Loucy (cell line): ENCODE measurements at regions not wholly inside any gene's neighbourhood (a gene's known extent, or its start where the extent isn't known, plus 50 kb on each side); places are given as distances from the start of the nearest gene placed in this dataset.

Source experiments
- H2AFZ ChIP-seq: fragments of 200-600 bp; sonication (generic); 2 replicates; pipeline ENCODE4 v1.6.0; 2016; ENCODE audit warnings: antibody characterized with exemption, mild to moderate bottlenecking, low read length, moderate library complexity
- H3F3A ChIP-seq: fragments of 200-600 bp; 2 replicates; pipeline ENCODE4 v1.6.0; 2016; ENCODE audit warnings: antibody characterized with exemption, low read depth, mild to moderate bottlenecking
- H3K27me3 ChIP-seq: fragments of 200-600 bp; sonication (generic); 2 replicates; pipeline ENCODE4 v1.6.1; 2014; ENCODE audit warnings: low read length, mild to moderate bottlenecking; ENCODE audit not compliant: insufficient read depth, poor library complexity, severe bottlenecking
- H3K36me3 ChIP-seq: fragments of 200-600 bp; sonication (generic); 2 replicates; pipeline ENCODE4 v1.6.1; 2016; ENCODE audit warnings: low read length; ENCODE audit not compliant: insufficient read depth
- H3K4me1 ChIP-seq: fragments of 200-600 bp; sonication (generic); 2 replicates; pipeline ENCODE4 v1.5.1; 2014; ENCODE audit warnings: low read length, mild to moderate bottlenecking; ENCODE audit not compliant: insufficient read depth, poor library complexity, severe bottlenecking
- H3K4me2 ChIP-seq: fragments of 200-600 bp; sonication (generic); 2 replicates; pipeline ENCODE4 v1.6.0; 2014; ENCODE audit warnings: antibody characterized with exemption, low read length, low read depth, mild to moderate bottlenecking; ENCODE audit not compliant: poor library complexity, severe bottlenecking
- H3K4me3 ChIP-seq: fragments of 200-600 bp; sonication (generic); 2 replicates; pipeline ENCODE4 v1.5.1; 2014; ENCODE audit warnings: low read length, mild to moderate bottlenecking, mixed read lengths; ENCODE audit not compliant: poor library complexity, severe bottlenecking
- H3K79me2 ChIP-seq: fragments of 200-600 bp; sonication (generic); 2 replicates; pipeline ENCODE4 v1.6.1; 2014; ENCODE audit warnings: low read length; ENCODE audit not compliant: insufficient read depth
- H3K9ac ChIP-seq: fragments of 200-600 bp; sonication (generic); 2 replicates; pipeline ENCODE4 v1.6.0; 2014; ENCODE audit warnings: mild to moderate bottlenecking, low read depth, low read length, moderate library complexity; ENCODE audit not compliant: poor library complexity, severe bottlenecking
- H3K9me2 ChIP-seq: fragments of 200-600 bp; sonication (generic); replicated peaks from 2 replicates; pipeline ENCODE4 v1.6.1; 2016; ENCODE audit warnings: low read depth, low read length, mixed read lengths
- H3K9me3 ChIP-seq: fragments of 200-600 bp; sonication (generic); 2 replicates; pipeline ENCODE4 v1.6.1; 2014; ENCODE audit warnings: mild to moderate bottlenecking, antibody characterized with exemption, low read length, low read depth; ENCODE audit not compliant: insufficient read depth
- H4K20me1 ChIP-seq: fragments of 200-600 bp; sonication (generic); 2 replicates; pipeline ENCODE4 v1.6.0; 2014; ENCODE audit warnings: antibody characterized with exemption, low read length, mild to moderate bottlenecking; ENCODE audit not compliant: insufficient read depth, poor library complexity, severe bottlenecking
- CTCF ChIP-seq: fragments of 200-600 bp; sonication (generic); conservative IDR thresholded peaks from 2 replicates; pipeline ENCODE4 v1.5.1; 2014; ENCODE audit warnings: mild to moderate bottlenecking, antibody characterized with exemption, low read length
- EZH2phosphoT487 ChIP-seq: fragments of 200-600 bp; IDR thresholded peaks from 2 replicates; pipeline ENCODE4 v1.6.1; 2018; ENCODE audit warnings: antibody characterized with exemption, mild to moderate bottlenecking, moderate library complexity, borderline replicate concordance

- Histone ChIP-seq H3K79me2 (no peaks in the 10 kb centered on the region), H3F3A (no peaks in the 10 kb centered on the region), H3K27me3 (no peaks in the 10 kb centered on the region), H3K4me1 (no peaks in the 10 kb centered on the region), H3K4me2 (no peak overlapping the region), H3K9me2 (no peaks in the 10 kb centered on the region), H2AFZ (no peak overlapping the region), H3K36me3 (no peaks in the 10 kb centered on the region), H4K20me1 (no peaks in the 10 kb centered on the region), H3K9ac (no peak overlapping the region), H3K4me3 (no peak overlapping the region), H3K9me3 (no peaks in the 10 kb centered on the region)
- no peak for TF ChIP-seq EZH2phosphoT487
- no peak for TF ChIP-seq CTCF
Observed at GRCh38 chr2:14079576-14079975, 552.9 kb upstream of the LRATD1 start.

DNA sequence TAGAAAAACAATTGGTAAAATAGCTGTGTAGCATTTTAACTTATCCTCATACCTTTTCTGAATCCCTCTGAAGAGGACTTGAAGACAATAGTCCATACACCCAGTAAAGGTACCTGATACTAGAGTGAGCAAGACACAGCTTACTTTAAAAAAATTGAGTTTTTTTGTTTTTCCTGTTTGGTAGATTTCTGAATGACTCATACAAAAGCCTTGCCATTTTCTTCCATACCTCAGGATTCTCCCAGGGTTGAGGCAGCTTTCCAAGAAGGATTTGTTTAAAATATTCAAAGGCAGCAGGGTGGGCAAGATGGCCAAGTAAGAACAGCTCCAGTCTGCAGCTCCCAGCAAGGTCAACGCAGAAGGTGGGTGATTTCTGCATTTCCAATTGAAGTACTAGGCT lies 551.0 kb upstream of the LRATD1 start:
- H3K4me1 ChIP-seq: no peaks in the 10 kb centered on the region
- H3K4me3 ChIP-seq: no peak overlapping the region
- H3K9me3 ChIP-seq: no peaks in the 10 kb centered on the region
- no peaks in the 10 kb centered on the region for H3K27me3 ChIP-seq
- H4K20me1 ChIP-seq: no peaks in the 10 kb centered on the region
- no peaks in the 10 kb centered on the region for H3F3A ChIP-seq
- no peak overlapping the region for H3K9ac ChIP-seq
- TF ChIP-seq EZH2phosphoT487 (no peak), CTCF (no peak)
- no peak overlapping the region for H2AFZ ChIP-seq
- H3K79me2 ChIP-seq: no peaks in the 10 kb centered on the region
- no peak overlapping the region for H3K4me2 ChIP-seq
- no peaks in the 10 kb centered on the region for H3K36me3 ChIP-seq
- H3K9me2 ChIP-seq: no peaks in the 10 kb centered on the region

- no peaks in the 10 kb centered on the region for H3K9me2 ChIP-seq
- H2AFZ ChIP-seq: no peak overlapping the region
- H3K4me2 ChIP-seq: no peak overlapping the region
- H3F3A ChIP-seq: no peaks in the 10 kb centered on the region
- no peaks in the 10 kb centered on the region for H3K36me3 ChIP-seq
- H3K79me2 ChIP-seq: no peaks in the 10 kb centered on the region
- no peaks in the 10 kb centered on the region for H3K9me3 ChIP-seq
- TF ChIP-seq CTCF: no peak
- no peaks in the 10 kb centered on the region for H3K4me1 ChIP-seq
- H3K9ac ChIP-seq: no peak overlapping the region
- H4K20me1 ChIP-seq: no peaks in the 10 kb centered on the region
- no peak overlapping the region for H3K4me3 ChIP-seq
- no peaks in the 10 kb centered on the region for H3K27me3 ChIP-seq
Observed at GRCh38 chr2:14082640-14083039, 549.9 kb upstream of the LRATD1 start.
